Tibial nerve (tissue), 4 donors: ENCODE measurements at regions not wholly inside any gene's neighbourhood (a gene's known extent, or its start where the extent isn't known, plus 50 kb on each side); places are given as distances from the start of the nearest gene placed in this dataset.
A peak's percentile ranks its signal among the peaks of the same experiment; 100 is the strongest.

ENCODE experiments used
- DNase-seq, 2 donors: peaks; one replicate each; pipeline ENCODE4 v3.0.0-alpha.2; 2019; ENCODE audit warnings: low spot score in 2 of 2
- H3K27ac ChIP-seq, 4 donors: fragments of 200-600 bp; sonication (generic) in 3 of 4; one replicate each; pipeline ENCODE4 v1.5.1; 2017 to 2019; ENCODE audit warnings: mild to moderate bottlenecking in 1 of 4
- H3K27me3 ChIP-seq, 2 donors: fragments of 200-600 bp; sonication (generic) in 1 of 2; one replicate each; pipeline versions ENCODE4 v1.5.1 to v1.6.0; 2017 to 2019
- H3K36me3 ChIP-seq, 3 donors: fragments of 200-600 bp; sonication (generic); one replicate each; pipeline ENCODE4 v1.5.1; 2018 to 2019
- H3K4me1 ChIP-seq, 4 donors: fragments of 200-600 bp; sonication (generic) in 3 of 4; one replicate each; pipeline ENCODE4 v1.5.1; 2017 to 2019
- H3K4me3 ChIP-seq, 4 donors: fragments of 200-600 bp; sonication (generic) in 3 of 4; one replicate each; pipeline ENCODE4 v1.5.1; 2017 to 2019; ENCODE audit warnings: mild to moderate bottlenecking in 1 of 4, moderate library complexity in 1 of 4
- H3K9me3 ChIP-seq, 4 donors: fragments of 200-600 bp; sonication (generic) in 3 of 4; one replicate each; pipeline ENCODE4 v1.5.1; 2017 to 2019
- EP300 ChIP-seq, 2 donors: sonication (generic); formaldehyde crosslinking; IDR thresholded peaks; one replicate each; pipeline ENCODE4 v1.6.1; 2017; ENCODE audit warnings: antibody characterized with exemption in 2 of 2, mild to moderate bottlenecking in 1 of 2
- POLR2A ChIP-seq, 2 donors: fragments of 450-650 bp; IDR thresholded peaks; one replicate each; pipeline ENCODE4 v1.6.1; 2017; ENCODE audit warnings: antibody characterized with exemption in 2 of 2, mild to moderate bottlenecking in 2 of 2, moderate library complexity in 2 of 2
- WGBS, 2 donors: methylation state at CpG; one replicate each; pipeline ENCODE4 v1.1.5; 2018; 5-methylcytosine and 5-hydroxymethylcytosine counted together
- TF ChIP-seq, protein P1 (sequence below), 5 experiments: fragments of 200-600 bp in 3 of 5; fragments of 450-650 bp in 2 of 5; sonication (generic) in 3 of 5; IDR thresholded peaks; one replicate each; pipeline ENCODE4 v1.5.1; 2016 to 2019; ENCODE audit warnings: antibody characterized with exemption in 5 of 5, mild to moderate bottlenecking in 3 of 5, moderate library complexity in 2 of 5

DNA sequence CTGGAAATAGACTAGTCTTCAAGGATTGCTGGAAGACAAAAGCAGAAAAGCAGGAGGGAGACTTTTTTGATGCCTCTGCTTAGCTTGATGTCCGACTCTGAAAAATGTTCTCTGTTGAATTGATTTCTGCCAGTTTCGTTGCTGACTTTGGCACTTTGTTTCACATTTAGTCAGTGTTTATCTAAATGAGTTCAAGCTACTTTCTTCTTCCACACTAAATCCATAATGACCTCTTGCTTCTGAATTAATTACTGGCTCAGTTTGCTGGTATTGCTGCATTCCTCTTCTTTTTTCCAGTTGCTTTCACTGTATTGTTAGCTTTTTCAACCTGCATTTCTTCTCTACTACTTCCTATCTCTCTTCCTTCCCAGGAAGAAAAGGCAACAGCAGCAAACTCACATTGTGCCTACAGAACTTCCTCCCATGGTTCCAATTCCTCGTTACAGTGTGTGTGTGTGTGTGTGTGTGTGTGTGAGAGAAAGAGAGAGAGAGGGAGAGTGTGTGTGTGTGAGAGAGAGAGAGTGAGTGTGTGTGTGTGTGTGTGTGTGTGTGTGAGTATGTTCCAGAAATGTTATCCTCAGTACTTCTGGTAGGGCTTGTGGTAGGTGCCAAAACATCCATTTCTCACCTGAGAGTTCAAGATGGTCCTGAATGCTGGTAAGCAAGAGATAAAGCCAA lies 234.8 kb downstream of the CSNK1G3 start:
- Histone ChIP-seq H3K27ac (peak overlapping the region in 2 of 4 donors; percentile 30 to 57), H3K4me1 (peaks cover 0 to 22% (median 3%) of the 10 kb centered on the region in 4 donors), H3K27me3 (no peaks in the 10 kb centered on the region), H3K4me3 (no peak overlapping the region), H3K9me3 (no peaks in the 10 kb centered on the region), H3K36me3 (no peaks in the 10 kb centered on the region)
- no peak for DNase-seq
- no peak for TF ChIP-seq EP300 (IDR thresholded peaks at IDR 0.05)
- no peak for TF ChIP-seq POLR2A (IDR thresholded peaks at IDR 0.05)
- TF ChIP-seq, protein P1, sequence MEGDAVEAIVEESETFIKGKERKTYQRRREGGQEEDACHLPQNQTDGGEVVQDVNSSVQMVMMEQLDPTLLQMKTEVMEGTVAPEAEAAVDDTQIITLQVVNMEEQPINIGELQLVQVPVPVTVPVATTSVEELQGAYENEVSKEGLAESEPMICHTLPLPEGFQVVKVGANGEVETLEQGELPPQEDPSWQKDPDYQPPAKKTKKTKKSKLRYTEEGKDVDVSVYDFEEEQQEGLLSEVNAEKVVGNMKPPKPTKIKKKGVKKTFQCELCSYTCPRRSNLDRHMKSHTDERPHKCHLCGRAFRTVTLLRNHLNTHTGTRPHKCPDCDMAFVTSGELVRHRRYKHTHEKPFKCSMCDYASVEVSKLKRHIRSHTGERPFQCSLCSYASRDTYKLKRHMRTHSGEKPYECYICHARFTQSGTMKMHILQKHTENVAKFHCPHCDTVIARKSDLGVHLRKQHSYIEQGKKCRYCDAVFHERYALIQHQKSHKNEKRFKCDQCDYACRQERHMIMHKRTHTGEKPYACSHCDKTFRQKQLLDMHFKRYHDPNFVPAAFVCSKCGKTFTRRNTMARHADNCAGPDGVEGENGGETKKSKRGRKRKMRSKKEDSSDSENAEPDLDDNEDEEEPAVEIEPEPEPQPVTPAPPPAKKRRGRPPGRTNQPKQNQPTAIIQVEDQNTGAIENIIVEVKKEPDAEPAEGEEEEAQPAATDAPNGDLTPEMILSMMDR (IDR thresholded peaks at IDR 0.05), result no peak
- 16 to 27% methylated on average over 3 of the region's 3 CpGs for WGBS, 2 donors

DNA sequence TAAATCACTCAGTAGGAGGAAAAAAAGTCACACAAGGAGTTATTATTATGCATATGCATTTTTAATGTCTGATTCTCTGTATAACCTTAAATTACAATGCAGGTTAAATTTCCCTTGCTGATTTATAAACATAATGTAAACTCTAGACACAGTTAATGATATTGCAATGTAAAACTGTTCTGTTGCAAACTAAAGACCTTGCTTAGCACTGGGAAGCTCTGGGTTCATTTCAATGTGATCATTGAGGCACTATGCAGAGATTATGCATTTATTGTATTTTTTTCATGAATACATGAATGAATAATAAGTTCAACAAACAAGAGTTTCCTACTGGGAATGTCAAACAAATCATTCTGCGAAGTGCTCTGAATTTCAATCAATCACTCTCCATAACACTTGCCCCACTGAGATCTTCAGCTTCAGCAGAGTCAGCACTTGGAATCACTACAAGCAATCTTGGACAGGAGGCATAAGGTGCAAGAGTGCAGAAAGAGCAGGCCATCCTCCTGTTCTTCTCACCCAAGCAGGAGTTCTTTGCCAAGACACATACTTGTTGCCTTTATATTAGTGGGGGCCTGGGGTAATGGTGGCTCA lies 232.1 kb downstream of the CSNK1G3 start:
- Histone ChIP-seq H3K4me1 (peaks cover 0 to 19% (median 3%) of the 10 kb centered on the region in 4 donors), H3K27ac (no peak overlapping the region), H3K9me3 (no peaks in the 10 kb centered on the region), H3K4me3 (no peak overlapping the region), H3K36me3 (no peaks in the 10 kb centered on the region), H3K27me3 (no peaks in the 10 kb centered on the region)
- no peak for TF ChIP-seq POLR2A (IDR thresholded peaks at IDR 0.05)
- TF ChIP-seq, protein P1 (IDR thresholded peaks at IDR 0.05), result no peak
- no peak for TF ChIP-seq EP300 (IDR thresholded peaks at IDR 0.05)
- 72 to 78% methylated on average over 1 of the region's 1 CpG for WGBS, 2 donors
- DNase-seq, result no peak

DNA sequence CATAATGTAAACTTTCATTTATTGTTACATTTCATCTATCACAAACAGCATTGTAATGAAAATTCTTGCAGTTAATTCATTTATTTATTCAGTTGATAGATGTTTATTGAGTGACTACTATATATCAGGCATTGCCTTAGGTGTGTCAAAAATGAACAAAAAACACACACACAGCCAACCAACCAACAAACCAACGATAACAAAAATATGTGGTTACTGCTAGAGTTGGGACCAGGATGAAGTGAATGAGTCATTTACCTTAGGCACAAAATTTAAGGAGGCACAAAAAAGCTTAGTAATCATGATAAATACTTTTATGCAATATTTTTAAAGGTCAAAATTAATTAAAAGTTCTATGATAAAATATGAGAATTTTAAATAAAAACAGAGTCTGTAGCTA lies 223.4 kb downstream of the CSNK1G3 start:
- Histone ChIP-seq H3K9me3 (peaks cover 0 to 23% (median 0%) of the 10 kb centered on the region in 4 donors), H3K27ac (no peak overlapping the region), H3K4me3 (no peak overlapping the region), H3K27me3 (no peaks in the 10 kb centered on the region), H3K36me3 (no peaks in the 10 kb centered on the region), H3K4me1 (no peaks in the 10 kb centered on the region)
- WGBS, 2 donors, result 69 to 85% methylated on average over 1 of the region's 1 CpG
- DNase-seq, result no peak
- no peak for TF ChIP-seq POLR2A (IDR thresholded peaks at IDR 0.05)
- TF ChIP-seq EP300 (IDR thresholded peaks at IDR 0.05), result no peak
- TF ChIP-seq, protein P1 (IDR thresholded peaks at IDR 0.05), result no peak

DNA sequence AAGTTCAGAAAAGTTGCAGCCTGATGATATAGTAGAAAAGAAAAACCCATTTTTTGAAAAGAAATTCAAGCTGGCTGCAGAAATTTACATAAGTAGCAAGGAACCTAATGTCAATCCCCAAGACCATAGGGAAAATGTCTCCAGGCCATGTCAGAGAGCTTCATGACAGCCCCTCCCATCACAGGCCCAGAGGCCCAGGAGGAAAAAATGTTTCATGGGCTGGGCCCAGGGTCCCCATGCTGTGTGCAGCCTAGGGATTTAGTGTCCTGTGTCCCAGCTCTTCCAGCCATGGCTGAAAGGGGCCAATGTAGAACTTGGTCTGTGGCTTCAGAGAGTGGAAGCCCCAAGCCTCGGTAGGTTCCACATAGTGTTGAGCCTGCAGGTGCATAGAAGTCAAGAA lies 220.3 kb downstream of the CSNK1G3 start:
- H3K36me3 ChIP-seq, result no peaks in the 10 kb centered on the region
- no peaks in the 10 kb centered on the region for H3K27me3 ChIP-seq
- no peak overlapping the region for H3K4me3 ChIP-seq
- 87 to 100% methylated on average over 1 of the region's 1 CpG for WGBS, 2 donors
- TF ChIP-seq POLR2A (IDR thresholded peaks at IDR 0.05) (no peak), EP300 (IDR thresholded peaks at IDR 0.05) (no peak)
- TF ChIP-seq, protein P1 (IDR thresholded peaks at IDR 0.05), result no peak
- DNase-seq, result no peak
- H3K9me3 ChIP-seq, result peaks cover 0 to 24% (median 2%) of the 10 kb centered on the region in 4 donors
- H3K4me1 ChIP-seq, result no peaks in the 10 kb centered on the region
- H3K27ac ChIP-seq, result no peak overlapping the region

DNA sequence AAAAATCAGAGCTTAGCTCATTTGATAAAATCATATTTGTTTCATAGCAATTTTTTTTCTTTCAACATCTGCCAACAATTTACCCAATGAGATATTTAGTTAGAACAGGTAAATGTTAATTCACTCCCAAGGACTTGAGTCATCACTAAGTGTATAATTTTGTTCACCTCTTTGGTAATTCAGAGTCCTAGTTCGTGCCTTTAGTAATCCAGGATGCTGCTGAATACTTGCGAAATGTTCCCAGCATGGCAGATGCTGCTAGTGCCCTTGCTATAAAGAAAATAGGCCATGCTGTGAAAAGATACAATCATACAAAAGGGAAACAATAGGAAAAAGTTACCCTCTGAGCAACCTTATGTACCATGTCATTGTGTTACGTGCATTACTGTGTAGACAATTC lies 210.5 kb downstream of the CSNK1G3 start:
- Histone ChIP-seq H3K9me3 (peaks cover 0 to 12% (median 4%) of the 10 kb centered on the region in 4 donors), H3K4me3 (no peak overlapping the region), H3K27me3 (no peaks in the 10 kb centered on the region), H3K4me1 (no peaks in the 10 kb centered on the region), H3K36me3 (no peaks in the 10 kb centered on the region), H3K27ac (no peak overlapping the region)
- TF ChIP-seq, protein P1 (IDR thresholded peaks at IDR 0.05), result no peak
- TF ChIP-seq POLR2A (IDR thresholded peaks at IDR 0.05), result no peak
- no peak for TF ChIP-seq EP300 (IDR thresholded peaks at IDR 0.05)
- no peak for DNase-seq
- WGBS, 2 donors, result 62 to 95% methylated on average over 3 of the region's 3 CpGs
